HG03045 (cell line): ENCODE measurements at regions not wholly inside any gene's neighbourhood (a gene's known extent, or its start where the extent isn't known, plus 50 kb on each side); places are given as distances from the start of the nearest gene placed in this dataset.

Source experiments
- ATAC-seq: cut with Tn5 transposase; IDR thresholded peaks from one replicate; pipeline ENCODE4 v1.9.1; 2021; ENCODE audit warnings: mild to moderate bottlenecking, moderate library complexity; ENCODE audit not compliant: unreplicated experiment

DNA sequence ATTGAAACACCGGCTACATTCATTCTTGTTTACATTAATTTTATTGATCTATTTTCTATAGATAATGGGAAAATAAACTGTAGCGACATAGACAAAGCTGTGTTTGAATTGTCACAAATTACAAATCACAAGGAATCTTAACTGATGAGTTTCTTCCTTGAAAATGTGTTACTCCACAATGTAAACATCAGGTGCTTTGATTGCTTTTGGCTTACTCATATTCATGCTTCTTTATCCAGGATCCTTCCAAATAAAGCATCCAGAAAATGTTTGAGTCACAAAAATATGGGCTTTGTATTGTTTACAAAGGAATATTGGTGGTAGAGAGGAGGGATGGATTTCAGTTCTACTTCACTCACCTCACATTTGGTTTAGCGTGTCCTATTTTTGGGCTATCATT, 64.0 kb downstream of the BMP2 start:
- ATAC-seq: no peak

DNA sequence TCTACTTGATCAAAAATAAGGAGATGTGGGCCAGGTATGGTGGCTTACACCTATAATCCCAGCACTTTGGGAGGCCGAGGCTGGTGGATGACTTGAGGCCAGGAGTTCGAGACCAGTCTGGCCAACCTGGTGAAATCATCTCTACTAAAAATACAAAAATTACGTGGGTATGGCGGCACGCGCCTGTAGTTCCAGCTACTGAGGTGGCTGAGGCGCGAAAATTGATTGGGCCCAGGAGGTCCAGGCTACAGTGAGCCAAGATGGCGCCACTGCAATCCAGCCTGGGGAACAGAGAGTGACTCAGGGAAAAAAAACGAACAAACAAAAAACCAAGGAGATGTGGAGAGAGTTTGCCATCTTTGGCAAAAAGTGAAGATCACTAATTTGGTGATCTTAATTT, 65.3 kb downstream of the BMP2 start:
- no peak for ATAC-seq

DNA sequence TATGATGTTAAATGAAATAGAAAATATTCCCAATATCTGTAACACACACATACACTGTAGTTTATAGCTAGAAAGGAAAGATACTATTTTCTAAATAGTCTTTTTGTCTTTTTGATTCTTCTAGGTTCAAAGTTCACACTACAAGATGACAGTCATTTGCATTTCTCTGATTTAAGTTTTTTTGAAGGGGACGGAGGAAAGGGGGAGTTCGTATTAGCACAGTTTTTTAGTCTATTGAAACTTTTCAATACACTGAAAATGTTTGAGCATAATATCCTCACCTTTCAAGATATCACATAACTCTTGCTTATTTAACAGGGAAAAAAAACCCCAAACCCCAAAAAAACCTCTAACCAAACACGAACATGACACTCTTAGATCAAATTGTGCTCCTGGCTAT, 68.1 kb downstream of the BMP2 start:
- no peak for ATAC-seq

DNA sequence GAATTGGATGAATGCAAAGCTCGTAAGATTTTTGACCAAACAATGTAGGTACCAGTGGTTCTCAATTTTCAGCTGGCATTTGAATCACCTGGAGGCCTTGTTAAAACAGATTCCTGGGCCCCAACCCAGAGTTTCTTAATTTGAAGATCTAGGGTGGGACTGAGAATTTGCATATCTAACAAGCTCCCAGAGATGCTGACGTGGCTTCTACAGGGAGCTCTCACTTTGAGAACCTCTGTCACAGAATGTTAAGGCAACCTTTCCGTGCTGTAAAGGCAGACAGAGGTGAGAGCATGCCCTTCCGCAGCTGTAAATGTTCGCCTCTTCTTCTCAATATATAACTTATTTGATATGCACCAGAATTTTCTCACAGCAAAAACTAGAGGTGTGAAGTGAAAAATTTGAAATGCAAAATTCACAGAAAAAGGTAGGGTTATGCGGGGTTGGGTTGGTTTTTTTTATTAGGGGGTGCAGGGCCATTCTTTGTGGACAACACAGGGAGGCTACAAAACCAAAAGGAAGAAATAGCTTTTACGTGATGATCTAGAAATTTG, 69.4 kb downstream of the BMP2 start:
- no peak for ATAC-seq

DNA sequence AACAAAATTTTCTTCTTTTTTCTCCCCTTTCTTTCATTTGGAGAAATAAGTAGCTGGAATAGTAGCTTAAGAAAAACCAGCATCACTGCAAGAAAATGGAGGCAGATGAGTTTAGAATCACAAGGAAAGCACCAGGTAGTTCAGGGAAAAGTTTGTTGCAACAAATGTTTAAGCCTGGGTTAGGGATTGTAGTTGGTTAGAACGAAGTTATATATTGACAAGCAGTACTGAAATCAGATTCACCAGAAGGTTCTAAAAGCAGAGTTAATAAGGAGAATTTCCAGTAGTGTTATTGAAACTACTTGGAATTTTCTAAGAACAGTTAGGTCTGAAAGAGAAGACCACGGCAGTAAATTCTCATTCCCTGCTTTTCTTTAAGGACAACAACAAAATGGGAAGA, 70.2 kb downstream of the BMP2 start:
- no peak for ATAC-seq

- no peak for ATAC-seq
These were observed 70.8 kb downstream of the BMP2 start for GRCh38 chr20:6838181-6838826.

GRCh38 chr20:6841128-6841527, 73.6 kb downstream of the BMP2 start:
- ATAC-seq: no peak

- ATAC-seq: no peak
These were observed 77.7 kb downstream of the BMP2 start for GRCh38 chr20:6845141-6845540.

- ATAC-seq: no peak
These were observed 80.6 kb downstream of the BMP2 start for GRCh38 chr20:6848041-6848440.

- ATAC-seq: no peak
These were observed 81.5 kb downstream of the BMP2 start for GRCh38 chr20:6848992-6849391.

DNA sequence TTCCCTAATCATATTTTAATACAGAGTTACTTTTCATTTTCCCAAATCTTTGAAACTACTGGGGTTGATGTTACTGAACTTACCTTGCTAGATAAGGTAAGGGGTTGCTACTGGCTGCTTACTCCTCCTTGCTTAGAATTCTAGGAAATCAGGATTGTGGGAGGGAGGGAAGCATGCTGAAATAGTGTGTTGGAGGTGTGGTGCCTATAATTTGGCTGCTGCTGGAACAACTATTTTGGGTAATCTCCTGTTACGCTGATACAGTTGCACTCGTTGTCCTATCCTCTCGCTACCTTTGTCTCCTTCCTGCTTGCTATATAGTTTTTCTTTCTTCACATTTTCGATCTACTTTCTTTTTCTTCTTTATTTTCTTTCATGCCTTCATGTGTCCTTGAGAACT, 83.7 kb downstream of the BMP2 start:
- ATAC-seq: no peak

DNA sequence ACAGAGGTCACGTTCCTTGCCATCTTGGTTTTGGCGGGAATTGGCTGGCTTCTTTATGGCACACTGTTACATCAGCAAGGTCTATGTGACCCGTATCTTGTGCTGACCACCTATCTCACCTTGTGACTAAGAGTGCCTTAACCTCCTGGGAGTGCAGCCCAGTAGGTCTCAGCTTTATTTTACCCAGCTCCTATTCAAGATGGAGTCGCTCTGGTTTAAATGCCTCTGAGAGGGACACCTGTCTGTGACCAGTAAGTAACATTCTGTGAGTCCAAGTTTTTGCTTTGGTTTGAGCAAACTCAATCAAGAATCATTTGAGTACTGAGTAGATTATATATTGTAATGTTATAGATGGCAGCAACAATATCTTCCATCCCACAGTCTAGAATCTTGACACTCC, 85.0 kb downstream of the BMP2 start:
- ATAC-seq: no peak

- ATAC-seq: no peak
These were observed 87.6 kb downstream of the BMP2 start for GRCh38 chr20:6855104-6855503.

- no peak for ATAC-seq
These were observed 88.3 kb downstream of the BMP2 start for GRCh38 chr20:6855796-6856195.

DNA sequence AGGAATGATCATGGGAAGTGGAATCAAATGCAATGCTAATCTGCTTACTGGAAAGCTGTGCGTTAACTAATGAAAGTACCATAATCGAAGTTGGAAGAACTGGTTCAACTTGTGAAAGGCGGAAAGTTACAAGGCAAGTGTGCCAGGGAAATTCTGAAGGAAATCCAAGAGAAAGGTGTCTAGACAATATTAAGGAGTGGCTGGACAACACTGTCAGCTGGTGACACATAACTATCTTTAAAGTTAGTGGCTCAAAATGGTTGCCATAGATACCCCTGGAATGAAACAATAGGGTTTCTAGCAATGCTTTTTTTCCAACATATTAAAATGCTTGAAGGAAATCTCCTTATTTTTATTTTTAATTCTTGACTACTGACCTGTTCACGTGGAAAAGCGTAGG, 90.4 kb downstream of the BMP2 start:
- ATAC-seq: no peak

- no peak for ATAC-seq
These were observed 95.9 kb downstream of the BMP2 start for GRCh38 chr20:6863355-6863754.

- ATAC-seq: no peak
These were observed 96.3 kb downstream of the BMP2 start for GRCh38 chr20:6863798-6864201.

DNA sequence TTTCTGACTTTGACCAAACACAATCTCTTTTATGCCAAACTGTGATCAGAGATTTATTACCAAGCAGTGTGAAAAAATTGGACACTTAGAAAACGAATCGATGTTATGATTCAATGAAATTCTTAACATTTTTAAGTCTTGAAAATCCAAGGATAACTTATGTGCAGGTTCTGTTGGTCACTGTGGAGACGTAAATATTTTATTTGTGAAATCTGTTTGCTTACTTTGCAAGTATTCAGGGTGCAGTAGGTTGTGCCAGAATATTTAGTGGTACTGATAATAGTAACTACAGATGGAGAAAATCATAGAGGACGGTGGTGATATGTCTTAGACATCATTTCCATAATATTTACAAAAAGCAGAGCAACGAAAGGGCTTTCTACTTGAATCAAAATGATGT, 97.3 kb downstream of the BMP2 start:
- ATAC-seq: no peak

GRCh38 chr20:6866741-6867140, 99.3 kb downstream of the BMP2 start:
- ATAC-seq: no peak

DNA sequence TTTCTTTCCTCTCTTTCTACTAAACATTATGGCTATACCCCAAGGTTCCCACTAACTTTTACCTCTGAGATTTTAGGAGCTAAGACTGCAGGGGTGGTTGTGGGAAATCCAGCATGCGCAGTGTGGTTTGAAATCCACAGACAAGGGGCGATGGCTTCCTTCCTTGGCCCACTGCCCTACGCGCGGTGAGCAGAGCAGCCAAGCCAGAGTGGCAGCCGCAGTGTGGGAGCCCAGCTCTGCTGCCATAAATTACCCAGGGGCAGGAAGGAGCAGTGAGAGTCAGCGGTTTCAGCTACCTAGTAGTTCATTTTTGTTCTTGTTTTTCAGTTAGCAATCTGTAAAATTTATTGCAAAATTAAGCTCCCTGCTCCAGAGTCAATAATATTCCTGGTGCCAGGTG, 101.4 kb downstream of the BMP2 start:
- ATAC-seq: no peak

GRCh38 chr20:6870559-6870958, 103.1 kb downstream of the BMP2 start:
- no peak for ATAC-seq

- no peak for ATAC-seq
These were observed 110.1 kb downstream of the BMP2 start for GRCh38 chr20:6877633-6878032.
